Endothelial cell of umbilical vein (primary cell): ENCODE measurements at regions not wholly inside any gene's neighbourhood (a gene's known extent, or its start where the extent isn't known, plus 50 kb on each side); places are given as distances from the start of the nearest gene placed in this dataset.

ENCODE experiments used
- BruUV-seq: library from RNA; stranded (reverse); fragments of 400-500 nt; replicated peaks from 2 replicates; lab custom pipeline; 2021; lab: Mats Ljungman, UMichigan
- CTCF ChIA-PET: fragments of 300-600, 350-600 bp; sonication (Branson Sonifier 250); formaldehyde crosslinking; loops from one replicate; lab custom pipeline; 2021; ENCODE audit warnings: antibody characterized with exemption, inconsistent platforms; lab: Charles Lee
- POLR2A ChIA-PET: fragments of 300-600, 350-600 bp; sonication (Branson Sonifier 250); formaldehyde crosslinking; loops from one replicate; lab custom pipeline; 2021; ENCODE audit warnings: antibody characterized with exemption, inconsistent platforms; lab: Charles Lee
- DNase-seq: peaks from one replicate; pipeline ENCODE4 v3.0.0-alpha.2; 2011; ENCODE audit warnings: low read depth, low spot score
- FAIRE-seq: peaks from 2 replicates; lab custom pipeline; 2011; peaks lifted over from hg19 to GRCh38; lab: Jason Lieb, UNC
- H2AFZ ChIP-seq: 2 replicates; pipeline ENCODE4 v1.6.0; 2012; ENCODE audit warnings: low read depth, low read length, control low read depth, inconsistent platforms
- H3K27ac ChIP-seq: 2 replicates; pipeline ENCODE4 v1.5.1; 2011; ENCODE audit warnings: low read depth, mild to moderate bottlenecking, control low read depth, low read length, moderate library complexity; ENCODE audit not compliant: insufficient read depth
- H3K27me3 ChIP-seq, 2 experiments: 2 replicates each; pipeline versions ENCODE4 v1.6.0 to v1.6.1; 2011; ENCODE audit warnings: low read length in 2 of 2, mixed read lengths in 1 of 2; ENCODE audit not compliant: control insufficient read depth in 2 of 2, insufficient read depth in 2 of 2
- H3K36me3 ChIP-seq, 2 experiments: 2 replicates in 1 of 2; 3 replicates in 1 of 2; pipeline ENCODE4 v1.5.1; 2011; ENCODE audit warnings: low read length in 2 of 2, mild to moderate bottlenecking in 1 of 2, moderate library complexity in 1 of 2; ENCODE audit not compliant: control insufficient read depth in 2 of 2, insufficient read depth in 2 of 2; ENCODE audit errors: extremely low read depth in 1 of 2
- H3K4me1 ChIP-seq: 3 replicates; pipeline ENCODE4 v1.5.1; 2011; ENCODE audit warnings: mild to moderate bottlenecking, low read length; ENCODE audit not compliant: control insufficient read depth, insufficient read depth; ENCODE audit errors: extremely low read depth
- H3K4me2 ChIP-seq: 2 replicates; pipeline ENCODE4 v1.6.1; 2011; ENCODE audit warnings: low read length, control low read depth, mixed read lengths; ENCODE audit not compliant: insufficient read depth
- H3K4me3 ChIP-seq, 3 experiments: fragments of 200-600 bp in 1 of 3; sonication (generic), shearing (Covaris generic) in 1 of 3; replicated peaks in 1 of 3; 2 replicates each; pipeline ENCODE4 v1.5.1; 2011 to 2016; ENCODE audit warnings: control low read depth in 3 of 3, low read length in 3 of 3, mild to moderate bottlenecking in 2 of 3, inconsistent platforms in 1 of 3, low read depth in 1 of 3, moderate library complexity in 1 of 3; ENCODE audit not compliant: insufficient read depth in 1 of 3
- H3K79me2 ChIP-seq: 2 replicates; pipeline ENCODE4 v1.6.0; 2012; ENCODE audit warnings: low read length, inconsistent platforms; ENCODE audit not compliant: control insufficient read depth, insufficient read depth
- H3K9ac ChIP-seq: replicated peaks from 2 replicates; pipeline ENCODE3; 2011; ENCODE audit warnings: low read length, control low read depth; ENCODE audit not compliant: insufficient read depth; ENCODE audit errors: extremely low read depth
- H3K9me1 ChIP-seq: replicated peaks from 3 replicates; pipeline ENCODE4 v1.6.0; 2011; ENCODE audit warnings: mild to moderate bottlenecking, low read length; ENCODE audit not compliant: control insufficient read depth, insufficient read depth; ENCODE audit errors: extremely low read depth
- H3K9me3 ChIP-seq: replicated peaks from 2 replicates; pipeline ENCODE4 v1.5.1; 2012; ENCODE audit warnings: low read length, inconsistent platforms; ENCODE audit not compliant: control insufficient read depth, insufficient read depth
- H4K20me1 ChIP-seq: replicated peaks from 2 replicates; pipeline ENCODE3; 2011; ENCODE audit warnings: mild to moderate bottlenecking, low read length; ENCODE audit not compliant: control insufficient read depth, insufficient read depth; ENCODE audit errors: extremely low read depth
- EZH2 ChIP-seq: IDR thresholded peaks from 2 replicates; pipeline ENCODE4 v1.6.1; 2012; ENCODE audit warnings: borderline replicate concordance, low read depth, mild to moderate bottlenecking, moderate library complexity, low read length, inconsistent platforms; ENCODE audit not compliant: severe bottlenecking
- FOS ChIP-seq: IDR thresholded peaks from 2 replicates; pipeline ENCODE4 v1.6.1; 2011; ENCODE audit warnings: mild to moderate bottlenecking, low read length, moderate library complexity, borderline replicate concordance; ENCODE audit not compliant: insufficient read depth
- GATA2 ChIP-seq: IDR thresholded peaks from 2 replicates; pipeline ENCODE4 v1.7.0; 2011; ENCODE audit warnings: low read depth, mild to moderate bottlenecking, moderate library complexity, mixed read lengths, low read length; ENCODE audit not compliant: insufficient read length, insufficient read depth
- JUN ChIP-seq: IDR thresholded peaks from 2 replicates; pipeline ENCODE4 v1.6.1; 2011; ENCODE audit warnings: borderline replicate concordance, low read depth; ENCODE audit not compliant: insufficient read length, insufficient read depth
- MYC ChIP-seq: IDR thresholded peaks from one replicate; pipeline ENCODE4 v1.6.1; 2011; ENCODE audit warnings: mild to moderate bottlenecking, low read depth, low read length
- POLR2A ChIP-seq: IDR thresholded peaks from 2 replicates; pipeline ENCODE4 v1.6.1; 2012; ENCODE audit warnings: low read depth, mild to moderate bottlenecking, control low read depth, low read length
- POLR2AphosphoS5 ChIP-seq: IDR thresholded peaks from 2 replicates; pipeline ENCODE4 v1.6.1; 2012; ENCODE audit warnings: low read depth, mild to moderate bottlenecking, control low read depth, low read length, moderate library complexity; ENCODE audit not compliant: insufficient read depth
- dilution Hi-C: fragments of 300-500 bp; cut with MboI; formaldehyde crosslinking; loops from one replicate; pipeline ENCODE4 v1.15.0; 2019; ENCODE audit warnings: low sequenced_read_pairs; ENCODE audit not compliant: extremely low pct_ligation_motif_present
- intact Hi-C: fragments of 100-400 bp; cut with micrococcal nuclease; formaldehyde crosslinking; loops from one replicate; pipeline ENCODE4 v1.10.0; 2022
- TF ChIP-seq, protein P1 (sequence below): IDR thresholded peaks from 2 replicates; pipeline ENCODE4 v1.6.1; 2011; ENCODE audit not compliant: insufficient read depth, insufficient read length
- TF ChIP-seq, protein P2 (sequence below), 2 donors: IDR thresholded peaks; 1 replicate in 1 of 2; 2 replicates in 1 of 2; pipeline ENCODE4 v1.5.1; 2011; ENCODE audit warnings: low read length in 2 of 2, mild to moderate bottlenecking in 2 of 2, moderate library complexity in 2 of 2, control low read depth in 1 of 2, inconsistent platforms in 1 of 2, low read depth in 1 of 2; ENCODE audit not compliant: insufficient read depth in 1 of 2; ENCODE audit errors: extremely low read depth in 1 of 2

DNA sequence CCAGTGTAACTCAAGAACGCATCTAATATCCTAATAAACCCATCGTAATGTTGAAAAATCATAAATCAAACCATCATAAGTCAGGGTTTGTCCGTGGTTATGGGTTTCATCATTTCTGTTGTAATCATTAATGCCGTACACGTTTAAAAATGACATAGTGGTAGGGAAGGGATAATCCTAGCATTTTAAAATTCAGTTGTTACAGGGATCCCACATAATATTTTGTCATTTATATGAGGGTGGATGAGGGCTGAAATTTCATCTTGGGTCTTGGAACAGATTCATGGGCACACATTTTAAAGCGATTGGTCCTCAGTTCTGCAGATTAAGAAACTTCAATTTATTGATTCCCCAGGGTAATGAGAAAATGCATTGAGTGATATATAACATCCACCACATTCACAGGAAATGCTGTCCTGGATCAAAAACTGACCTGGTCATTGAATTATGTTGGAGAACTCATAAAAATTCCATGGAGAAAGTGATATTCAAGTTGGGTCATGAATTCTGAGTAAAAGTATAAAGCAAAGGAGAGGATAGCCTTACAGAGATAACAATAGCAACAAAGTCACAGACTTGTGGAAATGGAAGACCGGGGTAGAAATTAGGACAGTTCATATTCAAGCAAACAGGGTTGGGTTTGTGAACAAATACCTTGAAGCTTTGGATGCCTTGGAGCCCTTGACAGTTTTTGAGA, 1527.3 kb upstream of the TPTE start:
- Histone ChIP-seq H3K27ac (no peak overlapping the region), H3K36me3 (no peaks in the 10 kb centered on the region), H3K4me1 (no peaks in the 10 kb centered on the region), H4K20me1 (no peaks in the 10 kb centered on the region), H3K4me2 (no peak overlapping the region), H3K79me2 (no peaks in the 10 kb centered on the region), H3K27me3 (no peaks in the 10 kb centered on the region), H3K9me3 (peaks cover 35% of the 10 kb centered on the region), H3K9ac (no peak overlapping the region), H2AFZ (no peak overlapping the region), H3K4me3 (no peak overlapping the region), H3K9me1 (no peaks in the 10 kb centered on the region)
- dilution Hi-C loops (no loop called here), intact Hi-C loops (no loop called here)
- DNase-seq, result peak; percentile 16
- POLR2A ChIA-PET, result no interaction called here
- TF ChIP-seq FOS, result no peak
- TF ChIP-seq MYC, result no peak
- no peak for TF ChIP-seq JUN
- TF ChIP-seq, protein P1, sequence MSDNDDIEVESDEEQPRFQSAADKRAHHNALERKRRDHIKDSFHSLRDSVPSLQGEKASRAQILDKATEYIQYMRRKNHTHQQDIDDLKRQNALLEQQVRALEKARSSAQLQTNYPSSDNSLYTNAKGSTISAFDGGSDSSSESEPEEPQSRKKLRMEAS, result no peak
- TF ChIP-seq, protein P2, sequence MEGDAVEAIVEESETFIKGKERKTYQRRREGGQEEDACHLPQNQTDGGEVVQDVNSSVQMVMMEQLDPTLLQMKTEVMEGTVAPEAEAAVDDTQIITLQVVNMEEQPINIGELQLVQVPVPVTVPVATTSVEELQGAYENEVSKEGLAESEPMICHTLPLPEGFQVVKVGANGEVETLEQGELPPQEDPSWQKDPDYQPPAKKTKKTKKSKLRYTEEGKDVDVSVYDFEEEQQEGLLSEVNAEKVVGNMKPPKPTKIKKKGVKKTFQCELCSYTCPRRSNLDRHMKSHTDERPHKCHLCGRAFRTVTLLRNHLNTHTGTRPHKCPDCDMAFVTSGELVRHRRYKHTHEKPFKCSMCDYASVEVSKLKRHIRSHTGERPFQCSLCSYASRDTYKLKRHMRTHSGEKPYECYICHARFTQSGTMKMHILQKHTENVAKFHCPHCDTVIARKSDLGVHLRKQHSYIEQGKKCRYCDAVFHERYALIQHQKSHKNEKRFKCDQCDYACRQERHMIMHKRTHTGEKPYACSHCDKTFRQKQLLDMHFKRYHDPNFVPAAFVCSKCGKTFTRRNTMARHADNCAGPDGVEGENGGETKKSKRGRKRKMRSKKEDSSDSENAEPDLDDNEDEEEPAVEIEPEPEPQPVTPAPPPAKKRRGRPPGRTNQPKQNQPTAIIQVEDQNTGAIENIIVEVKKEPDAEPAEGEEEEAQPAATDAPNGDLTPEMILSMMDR (IDR thresholded peaks at IDR 0.05; ENCODE audit: extremely low read depth in 1 of 2, insufficient read depth in 1 of 2, low read depth in 1 of 2, low read length in 2 of 2), result no peak
- TF ChIP-seq POLR2A, result no peak
- TF ChIP-seq GATA2, result no peak
- no peak for TF ChIP-seq POLR2AphosphoS5
- no peak for TF ChIP-seq EZH2
- BruUV-seq, result no TSS peak
- CTCF ChIA-PET, result no interaction called here
- FAIRE-seq, result no peak
